ENCODE measurements at regions not wholly inside any gene's neighbourhood (a gene's known extent, or its start where the extent isn't known, plus 50 kb on each side); places are given as distances from the start of the nearest gene placed in this dataset.

DNA sequence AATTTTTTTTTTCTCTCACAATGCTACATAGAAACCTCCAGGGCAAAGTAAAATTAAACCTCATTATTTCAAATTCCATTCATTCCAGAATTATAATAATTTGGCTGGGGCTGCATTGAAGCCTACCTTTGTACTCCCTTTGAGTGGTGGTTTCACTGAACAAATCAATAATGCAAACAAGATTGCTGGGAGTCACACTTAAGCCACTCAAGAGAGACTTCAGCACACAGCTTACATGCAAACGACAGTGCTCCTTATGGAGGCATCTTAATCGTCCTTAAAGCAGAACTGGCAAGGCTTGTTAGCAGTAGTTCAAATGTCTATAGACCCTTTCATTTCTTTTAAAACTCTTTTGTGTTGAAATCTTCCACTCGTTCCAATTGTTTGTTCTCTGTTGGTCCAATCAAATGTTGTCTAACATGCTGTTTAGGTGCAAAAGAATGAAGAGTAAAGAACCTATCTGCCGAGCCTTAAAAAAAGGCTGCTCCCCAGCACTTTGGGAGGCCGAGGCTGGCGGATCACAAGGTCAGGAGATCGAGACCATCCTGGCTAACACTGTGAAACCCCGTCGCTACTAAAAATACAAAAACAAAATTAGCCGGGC, 294.9 kb downstream of the FGFR2 start:
- TF ChIP-seq, protein P1, sequence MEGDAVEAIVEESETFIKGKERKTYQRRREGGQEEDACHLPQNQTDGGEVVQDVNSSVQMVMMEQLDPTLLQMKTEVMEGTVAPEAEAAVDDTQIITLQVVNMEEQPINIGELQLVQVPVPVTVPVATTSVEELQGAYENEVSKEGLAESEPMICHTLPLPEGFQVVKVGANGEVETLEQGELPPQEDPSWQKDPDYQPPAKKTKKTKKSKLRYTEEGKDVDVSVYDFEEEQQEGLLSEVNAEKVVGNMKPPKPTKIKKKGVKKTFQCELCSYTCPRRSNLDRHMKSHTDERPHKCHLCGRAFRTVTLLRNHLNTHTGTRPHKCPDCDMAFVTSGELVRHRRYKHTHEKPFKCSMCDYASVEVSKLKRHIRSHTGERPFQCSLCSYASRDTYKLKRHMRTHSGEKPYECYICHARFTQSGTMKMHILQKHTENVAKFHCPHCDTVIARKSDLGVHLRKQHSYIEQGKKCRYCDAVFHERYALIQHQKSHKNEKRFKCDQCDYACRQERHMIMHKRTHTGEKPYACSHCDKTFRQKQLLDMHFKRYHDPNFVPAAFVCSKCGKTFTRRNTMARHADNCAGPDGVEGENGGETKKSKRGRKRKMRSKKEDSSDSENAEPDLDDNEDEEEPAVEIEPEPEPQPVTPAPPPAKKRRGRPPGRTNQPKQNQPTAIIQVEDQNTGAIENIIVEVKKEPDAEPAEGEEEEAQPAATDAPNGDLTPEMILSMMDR (IDR thresholded peaks at IDR 0.05; ENCODE audit: insufficient read depth, low read depth, low read length) = no peak
- TF ChIP-seq EZH2 (IDR thresholded peaks at IDR 0.05; ENCODE audit: insufficient read depth, low read length) = no peak

Measured in astrocyte (in vitro differentiated cells and primary cell).